Endothelial cell of umbilical vein (primary cell): ENCODE measurements at regions not wholly inside any gene's neighbourhood (a gene's known extent, or its start where the extent isn't known, plus 50 kb on each side); places are given as distances from the start of the nearest gene placed in this dataset.

ENCODE experiments used
- BruUV-seq: library from RNA; stranded (reverse); fragments of 400-500 nt; replicated peaks from 2 replicates; lab custom pipeline; 2021; lab: Mats Ljungman, UMichigan
- CTCF ChIA-PET: fragments of 300-600, 350-600 bp; sonication (Branson Sonifier 250); formaldehyde crosslinking; loops from one replicate; lab custom pipeline; 2021; ENCODE audit warnings: antibody characterized with exemption, inconsistent platforms; lab: Charles Lee
- POLR2A ChIA-PET: fragments of 300-600, 350-600 bp; sonication (Branson Sonifier 250); formaldehyde crosslinking; loops from one replicate; lab custom pipeline; 2021; ENCODE audit warnings: antibody characterized with exemption, inconsistent platforms; lab: Charles Lee
- DNase-seq: peaks from one replicate; pipeline ENCODE4 v3.0.0-alpha.2; 2011; ENCODE audit warnings: low read depth, low spot score
- FAIRE-seq: peaks from 2 replicates; lab custom pipeline; 2011; peaks lifted over from hg19 to GRCh38; lab: Jason Lieb, UNC
- H2AFZ ChIP-seq: 2 replicates; pipeline ENCODE4 v1.6.0; 2012; ENCODE audit warnings: low read depth, low read length, control low read depth, inconsistent platforms
- H3K27ac ChIP-seq: 2 replicates; pipeline ENCODE4 v1.5.1; 2011; ENCODE audit warnings: low read depth, mild to moderate bottlenecking, control low read depth, low read length, moderate library complexity; ENCODE audit not compliant: insufficient read depth
- H3K27me3 ChIP-seq, 2 experiments: 2 replicates each; pipeline versions ENCODE4 v1.6.0 to v1.6.1; 2011; ENCODE audit warnings: low read length in 2 of 2, mixed read lengths in 1 of 2; ENCODE audit not compliant: control insufficient read depth in 2 of 2, insufficient read depth in 2 of 2
- H3K36me3 ChIP-seq, 2 experiments: 2 replicates in 1 of 2; 3 replicates in 1 of 2; pipeline ENCODE4 v1.5.1; 2011; ENCODE audit warnings: low read length in 2 of 2, mild to moderate bottlenecking in 1 of 2, moderate library complexity in 1 of 2; ENCODE audit not compliant: control insufficient read depth in 2 of 2, insufficient read depth in 2 of 2; ENCODE audit errors: extremely low read depth in 1 of 2
- H3K4me1 ChIP-seq: 3 replicates; pipeline ENCODE4 v1.5.1; 2011; ENCODE audit warnings: mild to moderate bottlenecking, low read length; ENCODE audit not compliant: control insufficient read depth, insufficient read depth; ENCODE audit errors: extremely low read depth
- H3K4me2 ChIP-seq: 2 replicates; pipeline ENCODE4 v1.6.1; 2011; ENCODE audit warnings: low read length, control low read depth, mixed read lengths; ENCODE audit not compliant: insufficient read depth
- H3K4me3 ChIP-seq, 3 experiments: fragments of 200-600 bp in 1 of 3; sonication (generic), shearing (Covaris generic) in 1 of 3; replicated peaks in 1 of 3; 2 replicates each; pipeline ENCODE4 v1.5.1; 2011 to 2016; ENCODE audit warnings: control low read depth in 3 of 3, low read length in 3 of 3, mild to moderate bottlenecking in 2 of 3, inconsistent platforms in 1 of 3, low read depth in 1 of 3, moderate library complexity in 1 of 3; ENCODE audit not compliant: insufficient read depth in 1 of 3
- H3K79me2 ChIP-seq: 2 replicates; pipeline ENCODE4 v1.6.0; 2012; ENCODE audit warnings: low read length, inconsistent platforms; ENCODE audit not compliant: control insufficient read depth, insufficient read depth
- H3K9ac ChIP-seq: replicated peaks from 2 replicates; pipeline ENCODE3; 2011; ENCODE audit warnings: low read length, control low read depth; ENCODE audit not compliant: insufficient read depth; ENCODE audit errors: extremely low read depth
- H3K9me1 ChIP-seq: replicated peaks from 3 replicates; pipeline ENCODE4 v1.6.0; 2011; ENCODE audit warnings: mild to moderate bottlenecking, low read length; ENCODE audit not compliant: control insufficient read depth, insufficient read depth; ENCODE audit errors: extremely low read depth
- H3K9me3 ChIP-seq: replicated peaks from 2 replicates; pipeline ENCODE4 v1.5.1; 2012; ENCODE audit warnings: low read length, inconsistent platforms; ENCODE audit not compliant: control insufficient read depth, insufficient read depth
- H4K20me1 ChIP-seq: replicated peaks from 2 replicates; pipeline ENCODE3; 2011; ENCODE audit warnings: mild to moderate bottlenecking, low read length; ENCODE audit not compliant: control insufficient read depth, insufficient read depth; ENCODE audit errors: extremely low read depth
- EZH2 ChIP-seq: IDR thresholded peaks from 2 replicates; pipeline ENCODE4 v1.6.1; 2012; ENCODE audit warnings: borderline replicate concordance, low read depth, mild to moderate bottlenecking, moderate library complexity, low read length, inconsistent platforms; ENCODE audit not compliant: severe bottlenecking
- FOS ChIP-seq: IDR thresholded peaks from 2 replicates; pipeline ENCODE4 v1.6.1; 2011; ENCODE audit warnings: mild to moderate bottlenecking, low read length, moderate library complexity, borderline replicate concordance; ENCODE audit not compliant: insufficient read depth
- GATA2 ChIP-seq: IDR thresholded peaks from 2 replicates; pipeline ENCODE4 v1.7.0; 2011; ENCODE audit warnings: low read depth, mild to moderate bottlenecking, moderate library complexity, mixed read lengths, low read length; ENCODE audit not compliant: insufficient read length, insufficient read depth
- JUN ChIP-seq: IDR thresholded peaks from 2 replicates; pipeline ENCODE4 v1.6.1; 2011; ENCODE audit warnings: borderline replicate concordance, low read depth; ENCODE audit not compliant: insufficient read length, insufficient read depth
- MAX ChIP-seq: IDR thresholded peaks from 2 replicates; pipeline ENCODE4 v1.6.1; 2011; ENCODE audit not compliant: insufficient read depth, insufficient read length
- MYC ChIP-seq: IDR thresholded peaks from one replicate; pipeline ENCODE4 v1.6.1; 2011; ENCODE audit warnings: mild to moderate bottlenecking, low read depth, low read length
- POLR2A ChIP-seq: IDR thresholded peaks from 2 replicates; pipeline ENCODE4 v1.6.1; 2012; ENCODE audit warnings: low read depth, mild to moderate bottlenecking, control low read depth, low read length
- POLR2AphosphoS5 ChIP-seq: IDR thresholded peaks from 2 replicates; pipeline ENCODE4 v1.6.1; 2012; ENCODE audit warnings: low read depth, mild to moderate bottlenecking, control low read depth, low read length, moderate library complexity; ENCODE audit not compliant: insufficient read depth
- dilution Hi-C: fragments of 300-500 bp; cut with MboI; formaldehyde crosslinking; loops from one replicate; pipeline ENCODE4 v1.15.0; 2019; ENCODE audit warnings: low sequenced_read_pairs; ENCODE audit not compliant: extremely low pct_ligation_motif_present
- intact Hi-C: fragments of 100-400 bp; cut with micrococcal nuclease; formaldehyde crosslinking; loops from one replicate; pipeline ENCODE4 v1.10.0; 2022
- TF ChIP-seq, protein P1 (sequence below), 2 donors: IDR thresholded peaks; 1 replicate in 1 of 2; 2 replicates in 1 of 2; pipeline ENCODE4 v1.5.1; 2011; ENCODE audit warnings: low read length in 2 of 2, mild to moderate bottlenecking in 2 of 2, moderate library complexity in 2 of 2, control low read depth in 1 of 2, inconsistent platforms in 1 of 2, low read depth in 1 of 2; ENCODE audit not compliant: insufficient read depth in 1 of 2; ENCODE audit errors: extremely low read depth in 1 of 2

DNA sequence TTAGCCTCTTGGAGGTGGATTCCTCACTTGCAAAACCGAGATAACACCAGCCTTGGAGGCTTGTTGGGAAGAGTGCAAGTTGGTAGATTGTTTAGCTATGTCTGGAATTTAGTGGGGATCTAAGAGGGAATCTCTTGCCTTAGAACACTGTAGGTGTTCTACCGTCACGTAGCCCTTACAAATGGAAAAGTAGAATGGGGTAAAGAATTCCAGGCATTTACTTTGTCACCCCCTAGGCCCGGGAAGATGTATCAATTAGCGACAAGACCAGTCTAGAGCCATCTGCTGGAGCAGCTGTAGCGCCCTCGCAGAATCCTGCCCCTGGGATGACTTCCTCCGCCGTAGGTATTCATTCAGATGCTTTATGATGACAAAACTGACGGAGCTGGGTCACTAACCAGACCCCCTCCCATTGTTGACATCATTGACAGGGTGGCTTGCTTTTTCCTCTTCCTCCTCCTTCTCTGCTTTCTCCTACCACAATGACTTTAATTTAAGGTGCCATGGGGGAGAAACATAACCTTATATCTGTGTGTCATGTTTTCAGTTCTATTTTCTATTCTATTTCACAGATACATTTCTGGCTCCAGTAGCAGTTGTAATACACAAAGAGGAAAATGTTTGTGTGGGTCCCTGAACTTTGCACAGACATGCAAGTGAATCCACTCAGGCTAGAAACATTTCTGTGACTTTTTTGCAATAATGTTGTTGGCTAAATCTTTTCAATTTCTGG is 262.6 kb upstream of the LYZL1 start:
- Histone ChIP-seq H3K27me3 (no peaks in the 10 kb centered on the region), H3K4me2 (no peak overlapping the region), H3K4me1 (no peaks in the 10 kb centered on the region), H3K4me3 (no peak overlapping the region), H3K9me3 (no peaks in the 10 kb centered on the region), H4K20me1 (no peaks in the 10 kb centered on the region), H2AFZ (no peak overlapping the region), H3K9ac (no peak overlapping the region), H3K36me3 (no peaks in the 10 kb centered on the region), H3K27ac (no peak overlapping the region), H3K79me2 (no peaks in the 10 kb centered on the region), H3K9me1 (no peaks in the 10 kb centered on the region)
- DNase-seq (no peak), FAIRE-seq (no peak)
- intact Hi-C loops = no loop called here
- ChIA-PET CTCF (no interaction called here), POLR2A (no interaction called here)
- no peak for TF ChIP-seq JUN
- no peak for TF ChIP-seq GATA2
- no peak for TF ChIP-seq EZH2
- TF ChIP-seq POLR2A = no peak
- no peak for TF ChIP-seq POLR2AphosphoS5
- TF ChIP-seq, protein P1, sequence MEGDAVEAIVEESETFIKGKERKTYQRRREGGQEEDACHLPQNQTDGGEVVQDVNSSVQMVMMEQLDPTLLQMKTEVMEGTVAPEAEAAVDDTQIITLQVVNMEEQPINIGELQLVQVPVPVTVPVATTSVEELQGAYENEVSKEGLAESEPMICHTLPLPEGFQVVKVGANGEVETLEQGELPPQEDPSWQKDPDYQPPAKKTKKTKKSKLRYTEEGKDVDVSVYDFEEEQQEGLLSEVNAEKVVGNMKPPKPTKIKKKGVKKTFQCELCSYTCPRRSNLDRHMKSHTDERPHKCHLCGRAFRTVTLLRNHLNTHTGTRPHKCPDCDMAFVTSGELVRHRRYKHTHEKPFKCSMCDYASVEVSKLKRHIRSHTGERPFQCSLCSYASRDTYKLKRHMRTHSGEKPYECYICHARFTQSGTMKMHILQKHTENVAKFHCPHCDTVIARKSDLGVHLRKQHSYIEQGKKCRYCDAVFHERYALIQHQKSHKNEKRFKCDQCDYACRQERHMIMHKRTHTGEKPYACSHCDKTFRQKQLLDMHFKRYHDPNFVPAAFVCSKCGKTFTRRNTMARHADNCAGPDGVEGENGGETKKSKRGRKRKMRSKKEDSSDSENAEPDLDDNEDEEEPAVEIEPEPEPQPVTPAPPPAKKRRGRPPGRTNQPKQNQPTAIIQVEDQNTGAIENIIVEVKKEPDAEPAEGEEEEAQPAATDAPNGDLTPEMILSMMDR (IDR thresholded peaks at IDR 0.05; ENCODE audit: extremely low read depth in 1 of 2, insufficient read depth in 1 of 2, low read depth in 1 of 2, low read length in 2 of 2) = no peak
- TF ChIP-seq FOS = no peak
- TF ChIP-seq MAX = no peak
- no peak for TF ChIP-seq MYC
- dilution Hi-C loops = no loop called here
- no TSS peak for BruUV-seq
